Uterus (tissue), 3 donors: ENCODE measurements at regions not wholly inside any gene's neighbourhood (a gene's known extent, or its start where the extent isn't known, plus 50 kb on each side); places are given as distances from the start of the nearest gene placed in this dataset.

Experiments used
- DNase-seq, 2 donors: peaks; one replicate each; pipeline ENCODE4 v3.0.0-alpha.2; 2019 to 2020
- H3K27ac ChIP-seq, 2 donors: fragments of 200-600 bp; sonication (generic); 1 replicate in 1 of 2; 2 replicates in 1 of 2; pipeline ENCODE4 v1.5.1; 2016 to 2018
- H3K27me3 ChIP-seq, 2 donors: fragments of 200-600 bp; sonication (generic); one replicate each; pipeline ENCODE4 v1.5.1; 2018 to 2019; ENCODE audit warnings: control low read depth in 1 of 2
- H3K36me3 ChIP-seq, 2 donors: fragments of 200-600 bp; sonication (generic); one replicate each; pipeline ENCODE4 v1.5.1; 2019; ENCODE audit warnings: control low read depth in 1 of 2
- H3K4me1 ChIP-seq, 2 donors: fragments of 200-600 bp; sonication (generic); one replicate each; pipeline ENCODE4 v1.5.1; 2018 to 2019; ENCODE audit warnings: control low read depth in 1 of 2
- H3K4me3 ChIP-seq, 2 donors: fragments of 200-600 bp; sonication (generic); 1 replicate in 1 of 2; 2 replicates in 1 of 2; pipeline ENCODE4 v1.5.1; 2018 to 2019; ENCODE audit warnings: mild to moderate bottlenecking in 1 of 2
- H3K9me3 ChIP-seq, 2 donors: fragments of 200-600 bp; sonication (generic); one replicate each; pipeline ENCODE4 v1.5.1; 2019; ENCODE audit warnings: control low read depth in 1 of 2
- POLR2A ChIP-seq, 2 donors: fragments of 450-650 bp; IDR thresholded peaks; one replicate each; pipeline ENCODE4 v1.6.1; 2016; ENCODE audit warnings: antibody characterized with exemption in 2 of 2, mild to moderate bottlenecking in 1 of 2, moderate library complexity in 1 of 2
- intact Hi-C: fragments of 100-400 bp; cut with DNase I; formaldehyde crosslinking; loops from one replicate; pipeline ENCODE4 v1.15.1; 2023; ENCODE audit warnings: low total_unique reads
- TF ChIP-seq, protein P1 (sequence below), 4 experiments: fragments of 200-600 bp in 2 of 4; fragments of 450-650 bp in 2 of 4; sonication (generic) in 2 of 4; IDR thresholded peaks; one replicate each; pipeline ENCODE4 v1.5.1; 2016 to 2019; ENCODE audit warnings: antibody characterized with exemption in 4 of 4, mild to moderate bottlenecking in 2 of 4, moderate library complexity in 1 of 4
- donor health status: DM: yes; HTN: yes; CAD: no.

DNA sequence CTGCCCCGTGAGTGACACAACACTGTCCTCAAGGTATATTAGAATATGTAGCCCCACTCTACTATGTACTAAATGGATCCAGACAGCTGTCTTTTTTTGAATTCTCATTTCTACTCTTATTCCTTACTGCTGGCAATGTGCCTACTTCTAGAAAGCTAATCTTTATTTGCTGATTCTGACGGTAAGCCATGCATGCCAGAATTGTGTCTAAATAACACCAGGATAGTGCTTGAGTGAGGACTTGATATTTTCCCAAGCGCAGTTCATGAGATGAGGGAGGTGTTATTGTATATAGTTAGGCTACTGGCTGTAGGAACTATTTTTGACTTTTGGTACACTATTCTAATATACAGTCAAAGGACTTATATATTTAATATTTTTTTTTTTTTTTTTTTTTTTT, 316.2 kb upstream of the NAV3 start:
- H3K4me3 ChIP-seq, result no peak overlapping the region
- no peak overlapping the region for H3K27ac ChIP-seq
- no peaks in the 10 kb centered on the region for H3K36me3 ChIP-seq
- H3K9me3 ChIP-seq, result no peaks in the 10 kb centered on the region
- no peak for DNase-seq
- no peaks in the 10 kb centered on the region for H3K4me1 ChIP-seq
- TF ChIP-seq POLR2A (IDR thresholded peaks at IDR 0.05), result no peak
- TF ChIP-seq, protein P1, sequence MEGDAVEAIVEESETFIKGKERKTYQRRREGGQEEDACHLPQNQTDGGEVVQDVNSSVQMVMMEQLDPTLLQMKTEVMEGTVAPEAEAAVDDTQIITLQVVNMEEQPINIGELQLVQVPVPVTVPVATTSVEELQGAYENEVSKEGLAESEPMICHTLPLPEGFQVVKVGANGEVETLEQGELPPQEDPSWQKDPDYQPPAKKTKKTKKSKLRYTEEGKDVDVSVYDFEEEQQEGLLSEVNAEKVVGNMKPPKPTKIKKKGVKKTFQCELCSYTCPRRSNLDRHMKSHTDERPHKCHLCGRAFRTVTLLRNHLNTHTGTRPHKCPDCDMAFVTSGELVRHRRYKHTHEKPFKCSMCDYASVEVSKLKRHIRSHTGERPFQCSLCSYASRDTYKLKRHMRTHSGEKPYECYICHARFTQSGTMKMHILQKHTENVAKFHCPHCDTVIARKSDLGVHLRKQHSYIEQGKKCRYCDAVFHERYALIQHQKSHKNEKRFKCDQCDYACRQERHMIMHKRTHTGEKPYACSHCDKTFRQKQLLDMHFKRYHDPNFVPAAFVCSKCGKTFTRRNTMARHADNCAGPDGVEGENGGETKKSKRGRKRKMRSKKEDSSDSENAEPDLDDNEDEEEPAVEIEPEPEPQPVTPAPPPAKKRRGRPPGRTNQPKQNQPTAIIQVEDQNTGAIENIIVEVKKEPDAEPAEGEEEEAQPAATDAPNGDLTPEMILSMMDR (IDR thresholded peaks at IDR 0.05), result no peak
- intact Hi-C loops, result no loop called here
- no peaks in the 10 kb centered on the region for H3K27me3 ChIP-seq

DNA sequence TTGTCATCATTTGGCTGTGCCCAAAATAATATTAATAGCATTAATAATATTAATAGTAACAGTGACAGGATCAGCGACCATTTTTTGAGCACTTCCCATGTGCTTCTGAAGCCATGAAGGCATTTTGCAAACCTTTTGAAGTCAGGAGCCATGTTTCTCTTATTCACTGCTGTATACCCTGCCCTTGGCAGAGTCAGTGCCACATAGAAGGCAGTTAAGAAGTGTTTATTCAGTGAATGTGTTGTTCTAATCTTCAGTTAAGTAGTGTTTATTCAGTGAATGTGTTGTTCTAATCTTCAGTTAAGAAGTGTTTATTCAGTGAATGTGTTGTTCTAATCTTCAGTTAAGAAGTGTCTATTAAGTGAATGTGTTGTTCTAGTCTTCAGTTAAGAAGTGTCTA, 319.7 kb upstream of the NAV3 start:
- intact Hi-C loops, result no loop called here
- Histone ChIP-seq H3K36me3 (no peaks in the 10 kb centered on the region), H3K4me3 (no peak overlapping the region), H3K27me3 (no peaks in the 10 kb centered on the region), H3K27ac (no peak overlapping the region), H3K4me1 (no peaks in the 10 kb centered on the region), H3K9me3 (no peaks in the 10 kb centered on the region)
- no peak for TF ChIP-seq POLR2A (IDR thresholded peaks at IDR 0.05)
- TF ChIP-seq, protein P1 (IDR thresholded peaks at IDR 0.05), result no peak
- no peak for DNase-seq

DNA sequence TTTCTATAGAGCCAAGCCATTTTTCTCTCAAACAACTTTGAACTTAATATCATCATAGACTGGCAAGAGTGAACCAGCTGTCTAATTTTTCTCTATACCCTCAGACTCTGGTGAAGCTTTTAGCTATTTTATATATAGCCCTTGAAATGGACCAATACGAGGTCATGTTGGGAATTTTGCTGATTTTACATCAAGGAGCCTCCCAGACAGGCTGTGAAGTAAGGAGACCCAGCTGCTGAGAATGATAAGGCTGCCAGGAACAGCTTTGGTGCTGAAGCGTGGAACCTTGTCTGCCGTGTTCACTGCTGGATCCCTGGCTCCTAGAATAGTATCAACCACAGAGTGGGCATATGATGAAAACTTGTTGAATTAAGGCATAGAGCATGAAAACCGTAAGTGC, 326.2 kb upstream of the NAV3 start:
- no peak overlapping the region for H3K4me3 ChIP-seq
- DNase-seq, result no peak
- no peaks in the 10 kb centered on the region for H3K36me3 ChIP-seq
- H3K9me3 ChIP-seq, result no peaks in the 10 kb centered on the region
- no peaks in the 10 kb centered on the region for H3K4me1 ChIP-seq
- TF ChIP-seq, protein P1 (IDR thresholded peaks at IDR 0.05), result no peak
- no peak for TF ChIP-seq POLR2A (IDR thresholded peaks at IDR 0.05)
- no peak overlapping the region for H3K27ac ChIP-seq
- H3K27me3 ChIP-seq, result no peaks in the 10 kb centered on the region
- intact Hi-C loops, result no loop called here

DNA sequence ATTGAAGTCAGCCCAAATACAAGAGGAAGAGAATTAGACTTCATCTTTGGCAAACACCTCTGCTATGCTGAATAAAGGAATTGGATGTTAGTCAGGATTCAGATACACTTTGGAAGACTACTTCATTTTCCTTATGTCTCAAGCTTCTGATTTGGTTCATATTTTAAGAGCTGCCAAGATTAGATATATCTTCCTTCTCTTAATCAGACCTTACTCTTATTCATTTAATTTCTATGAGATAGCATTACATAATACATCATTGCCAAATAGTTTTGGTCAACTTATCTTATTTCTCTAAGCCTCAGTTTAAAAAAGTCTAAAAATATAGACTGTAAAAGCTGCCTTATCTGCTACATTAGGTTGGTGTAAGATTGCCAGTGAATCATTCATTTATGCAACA, 330.6 kb upstream of the NAV3 start:
- TF ChIP-seq, protein P1 (IDR thresholded peaks at IDR 0.05), result no peak
- TF ChIP-seq POLR2A (IDR thresholded peaks at IDR 0.05), result no peak
- intact Hi-C loops, result no loop called here
- Histone ChIP-seq H3K27ac (no peak overlapping the region), H3K4me3 (no peak overlapping the region), H3K27me3 (no peaks in the 10 kb centered on the region), H3K36me3 (no peaks in the 10 kb centered on the region), H3K9me3 (no peaks in the 10 kb centered on the region), H3K4me1 (no peaks in the 10 kb centered on the region)
- no peak for DNase-seq

DNA sequence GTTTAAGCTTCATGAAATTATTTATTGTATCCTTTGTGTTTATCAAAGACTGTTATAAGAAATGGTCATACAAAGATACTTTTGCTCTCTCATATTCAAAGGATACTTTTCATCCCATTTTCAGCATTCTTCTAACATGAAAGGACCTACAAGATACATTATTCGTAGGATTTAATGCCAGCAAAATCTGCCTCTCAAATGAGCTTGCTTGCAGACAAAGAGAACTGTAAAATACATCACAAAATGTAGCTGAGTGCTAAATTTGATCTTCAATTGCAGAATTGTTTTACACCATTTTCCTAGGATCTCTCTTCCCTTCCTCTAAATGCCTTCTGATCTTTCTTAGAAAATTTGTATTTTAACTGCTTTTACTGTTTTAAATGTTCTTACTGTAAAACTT, 333.0 kb upstream of the NAV3 start:
- Histone ChIP-seq H3K27me3 (no peaks in the 10 kb centered on the region), H3K4me1 (no peaks in the 10 kb centered on the region), H3K36me3 (no peaks in the 10 kb centered on the region), H3K9me3 (no peaks in the 10 kb centered on the region), H3K4me3 (no peak overlapping the region), H3K27ac (no peak overlapping the region)
- intact Hi-C loops, result no loop called here
- TF ChIP-seq POLR2A (IDR thresholded peaks at IDR 0.05), result no peak
- TF ChIP-seq, protein P1 (IDR thresholded peaks at IDR 0.05), result no peak
- DNase-seq, result no peak
